Gastrocnemius medialis (tissue), 4 donors: ENCODE measurements at regions not wholly inside any gene's neighbourhood (a gene's known extent, or its start where the extent isn't known, plus 50 kb on each side); places are given as distances from the start of the nearest gene placed in this dataset.

Source experiments
- ATAC-seq, 2 donors: fragments of 150-250 bp; one replicate each; pipeline ENCODE4 v1.9.1; 2016
- DNase-seq, 2 donors: peaks; one replicate each; pipeline ENCODE4 v3.0.0-alpha.2; 2019
- H3K27ac ChIP-seq, 4 donors: fragments of 200-600 bp; sonication (generic); 1 replicate in 1 of 4; 2 replicates in 3 of 4; pipeline ENCODE4 v1.5.1; 2016 to 2018; ENCODE audit warnings: mild to moderate bottlenecking in 2 of 4, moderate library complexity in 1 of 4
- H3K27me3 ChIP-seq, 3 donors: fragments of 200-600 bp; sonication (generic) in 2 of 3; 1 replicate in 1 of 3; 2 replicates in 2 of 3; pipeline versions ENCODE4 v1.5.1 to v1.6.0; 2016 to 2019; ENCODE audit warnings: mild to moderate bottlenecking in 1 of 3, moderate library complexity in 1 of 3
- H3K36me3 ChIP-seq, 2 donors: fragments of 200-600 bp; sonication (generic) in 1 of 2; one replicate each; pipeline ENCODE4 v1.5.1; 2017 to 2018
- H3K4me1 ChIP-seq, 2 donors: fragments of 200-600 bp; sonication (generic) in 1 of 2; one replicate each; pipeline ENCODE4 v1.5.1; 2016 to 2017; ENCODE audit warnings: mild to moderate bottlenecking in 2 of 2
- H3K4me3 ChIP-seq, 4 donors: fragments of 200-600 bp; sonication (generic) in 3 of 4; 1 replicate in 1 of 4; 2 replicates in 3 of 4; pipeline ENCODE4 v1.5.1; 2016 to 2019; ENCODE audit warnings: mild to moderate bottlenecking in 2 of 4
- H3K9me3 ChIP-seq, 3 donors: fragments of 200-600 bp; sonication (generic) in 2 of 3; 1 replicate in 1 of 3; 2 replicates in 2 of 3; pipeline ENCODE4 v1.5.1; 2016 to 2019
- CTCF ChIP-seq, 5 experiments: fragments of 450-650 bp in 3 of 5; fragments of 200-600 bp in 2 of 5; sonication (generic) in 2 of 5; IDR thresholded peaks in 4 of 5; conservative IDR thresholded peaks in 1 of 5; 1 replicate in 4 of 5; 2 replicates in 1 of 5; pipeline ENCODE4 v1.5.1; 2016 to 2019; ENCODE audit warnings: antibody characterized with exemption in 5 of 5, mild to moderate bottlenecking in 3 of 5, moderate library complexity in 3 of 5
- POLR2A ChIP-seq, 2 donors: fragments of 450-650 bp; IDR thresholded peaks; one replicate each; pipeline ENCODE4 v1.6.1; 2017; ENCODE audit warnings: antibody characterized with exemption in 2 of 2, mild to moderate bottlenecking in 2 of 2, moderate library complexity in 2 of 2
- in situ Hi-C, 4 donors: fragments of 200-750 bp; cut with MboI; loops; one replicate each; pipeline versions ENCODE4 v1.15.0 to v1.8.0; 2017; ENCODE audit warnings: low sequenced_read_pairs in 4 of 4
- intact Hi-C: fragments of 100-400 bp; cut with DNase I; formaldehyde crosslinking; loops from one replicate; pipeline ENCODE4 v1.15.1; 2023; ENCODE audit warnings: low total_unique reads

- H3K36me3 ChIP-seq, result no peaks in the 10 kb centered on the region
- no peak for ATAC-seq
- no peak overlapping the region for H3K27ac ChIP-seq
- intact Hi-C loops (no loop called here), in situ Hi-C loops (no loop called here)
- no peaks in the 10 kb centered on the region for H3K4me1 ChIP-seq
- no peak overlapping the region for H3K4me3 ChIP-seq
- no peak for DNase-seq
- H3K9me3 ChIP-seq, result no peaks in the 10 kb centered on the region
- TF ChIP-seq POLR2A (IDR thresholded peaks at IDR 0.05), result no peak
- no peak for TF ChIP-seq CTCF (IDR thresholded peaks at IDR 0.05 in 4 of 5, conservative IDR thresholded peaks at IDR 0.05 in 1 of 5)
- no peaks in the 10 kb centered on the region for H3K27me3 ChIP-seq
Observed at GRCh38 chr2:17232776-17233556, 285.3 kb downstream of the RAD51AP2 start.

- Histone ChIP-seq H3K36me3 (no peaks in the 10 kb centered on the region), H3K4me1 (no peaks in the 10 kb centered on the region), H3K9me3 (no peaks in the 10 kb centered on the region), H3K27ac (no peak overlapping the region), H3K27me3 (no peaks in the 10 kb centered on the region), H3K4me3 (no peak overlapping the region)
- DNase-seq, result no peak
- no peak for ATAC-seq
- TF ChIP-seq CTCF (IDR thresholded peaks at IDR 0.05 in 4 of 5, conservative IDR thresholded peaks at IDR 0.05 in 1 of 5), result no peak
- no peak for TF ChIP-seq POLR2A (IDR thresholded peaks at IDR 0.05)
- intact Hi-C loops, result no loop called here
- in situ Hi-C loops, result no loop called here
Observed at GRCh38 chr2:17231394-17231965, 286.8 kb downstream of the RAD51AP2 start.

GRCh38 chr2:17229414-17229813 is 288.8 kb downstream of the RAD51AP2 start:
- H3K27ac ChIP-seq, result no peak overlapping the region
- no peaks in the 10 kb centered on the region for H3K9me3 ChIP-seq
- no peaks in the 10 kb centered on the region for H3K36me3 ChIP-seq
- no peaks in the 10 kb centered on the region for H3K4me1 ChIP-seq
- in situ Hi-C loops, result no loop called here
- intact Hi-C loops, result no loop called here
- no peak for DNase-seq
- ATAC-seq, result no peak
- H3K27me3 ChIP-seq, result no peaks in the 10 kb centered on the region
- no peak overlapping the region for H3K4me3 ChIP-seq
- TF ChIP-seq CTCF (IDR thresholded peaks at IDR 0.05 in 4 of 5, conservative IDR thresholded peaks at IDR 0.05 in 1 of 5) (no peak), POLR2A (IDR thresholded peaks at IDR 0.05) (no peak)

- H3K4me1 ChIP-seq, result no peaks in the 10 kb centered on the region
- H3K36me3 ChIP-seq, result no peaks in the 10 kb centered on the region
- H3K9me3 ChIP-seq, result no peaks in the 10 kb centered on the region
- H3K27me3 ChIP-seq, result no peaks in the 10 kb centered on the region
- in situ Hi-C loops (no loop called here), intact Hi-C loops (no loop called here)
- DNase-seq (no peak), ATAC-seq (no peak)
- no peak overlapping the region for H3K4me3 ChIP-seq
- TF ChIP-seq POLR2A (IDR thresholded peaks at IDR 0.05) (no peak), CTCF (IDR thresholded peaks at IDR 0.05 in 4 of 5, conservative IDR thresholded peaks at IDR 0.05 in 1 of 5) (no peak)
- H3K27ac ChIP-seq, result no peak overlapping the region
Observed at GRCh38 chr2:17228461-17228860, 289.8 kb downstream of the RAD51AP2 start.
